K562 (cell line): ENCODE measurements at regions not wholly inside any gene's neighbourhood (a gene's known extent, or its start where the extent isn't known, plus 50 kb on each side); places are given as distances from the start of the nearest gene placed in this dataset.

Source experiments
- ATAC-seq: fragments of 200-7000 bp; cut with Tn5 transposase; 3 replicates; pipeline ENCODE4 v1.9.1; 2020; ENCODE audit warnings: moderate library complexity
- BruUV-seq: library from RNA; stranded (reverse); fragments of 400-500 nt; replicated peaks from 2 replicates; lab custom pipeline; 2021; lab: Mats Ljungman, UMichigan
- CTCF ChIA-PET: fragments of 300-600 bp; formaldehyde crosslinking; extraction: SDS; loops from one replicate; lab custom pipeline; 2021; ENCODE audit warnings: low intra/inter-chr PET ratio; lab: Yijun Ruan, JAX
- POLR2A ChIA-PET: fragments of 300-600, 350-650 bp; sonication (Branson Sonifier 250); formaldehyde crosslinking; extraction: SDS; loops from one replicate; lab custom pipeline; 2021; ENCODE audit warnings: antibody characterized with exemption, inconsistent platforms; lab: Yijun Ruan, JAX
- DNase-seq, 4 experiments: peaks; one replicate each; pipeline versions ENCODE4 v3.0.0 to v3.0.0-alpha.2; 2011 to 2018; ENCODE audit warnings: low spot score in 3 of 4, mixed read lengths in 3 of 4; ENCODE audit errors: extremely low read depth in 1 of 4
- FAIRE-seq: peaks from 2 replicates; lab custom pipeline; 2011; peaks lifted over from hg19 to GRCh38; lab: Jason Lieb, UNC
- H2AFZ ChIP-seq: 2 replicates; pipeline ENCODE4 v1.6.0; 2011; ENCODE audit warnings: low read depth, low read length, control low read depth, inconsistent platforms
- H3K27ac ChIP-seq: fragments of 200-600 bp; 3 replicates; pipeline ENCODE4 v1.8.0; 2011; ENCODE audit warnings: low read depth, mild to moderate bottlenecking, control low read depth, inconsistent platforms, low read length, moderate library complexity, mixed read lengths; ENCODE audit errors: extremely low read depth
- H3K27me3 ChIP-seq, 2 experiments: fragments of 300-600 bp in 1 of 2; 2 replicates in 1 of 2; 3 replicates in 1 of 2; pipeline versions ENCODE4 v1.6.0 to v1.8.0; 2011; ENCODE audit warnings: inconsistent platforms in 2 of 2, low read length in 2 of 2, mild to moderate bottlenecking in 1 of 2, mixed read lengths in 1 of 2, moderate library complexity in 1 of 2; ENCODE audit not compliant: control insufficient read depth in 2 of 2, insufficient read depth in 2 of 2
- H3K36me3 ChIP-seq: fragments of 300-600 bp; 3 replicates; pipeline ENCODE4 v1.8.0; 2011; ENCODE audit warnings: mild to moderate bottlenecking, low read length, inconsistent platforms; ENCODE audit not compliant: control insufficient read depth, insufficient read depth
- H3K4me1 ChIP-seq, 2 experiments: fragments of 200-600 bp in 1 of 2; replicated peaks in 1 of 2; 2 replicates in 1 of 2; 3 replicates in 1 of 2; pipeline versions ENCODE4 v1.5.1 to v1.8.0; 2011; ENCODE audit warnings: inconsistent platforms in 2 of 2, low read length in 2 of 2, mild to moderate bottlenecking in 1 of 2, mixed read lengths in 1 of 2, moderate library complexity in 1 of 2; ENCODE audit not compliant: control insufficient read depth in 2 of 2, insufficient read depth in 2 of 2
- H3K4me2 ChIP-seq: 2 replicates; pipeline ENCODE4 v1.6.1; 2011; ENCODE audit warnings: low read length, control low read depth, inconsistent platforms, mixed read lengths; ENCODE audit not compliant: insufficient read depth
- H3K4me3 ChIP-seq: fragments of 200-600 bp; sonication (generic), shearing (Covaris generic); 2 replicates; pipeline ENCODE4 v1.5.1; 2016; ENCODE audit warnings: control low read depth, inconsistent platforms
- H3K79me2 ChIP-seq: fragments of 200-600 bp; 3 replicates; pipeline ENCODE4 v1.8.0; 2011; ENCODE audit warnings: low read length, inconsistent platforms; ENCODE audit not compliant: control insufficient read depth, insufficient read depth
- H3K9ac ChIP-seq, 2 experiments: 2 replicates each; pipeline versions ENCODE4 v1.6.0 to v1.6.1; 2011; ENCODE audit warnings: low read depth in 2 of 2, low read length in 2 of 2, control low read depth in 1 of 2, inconsistent platforms in 1 of 2, mild to moderate bottlenecking in 1 of 2, mixed read lengths in 1 of 2; ENCODE audit not compliant: insufficient read depth in 1 of 2
- H3K9me1 ChIP-seq: one replicate; pipeline ENCODE4 v1.6.0; 2011; ENCODE audit warnings: inconsistent platforms, mild to moderate bottlenecking, low read length, moderate library complexity; ENCODE audit not compliant: control insufficient read depth, insufficient read depth
- H3K9me3 ChIP-seq: replicated peaks from 2 replicates; pipeline ENCODE4 v1.5.1; 2011; ENCODE audit warnings: low read depth, low read length, inconsistent platforms; ENCODE audit not compliant: control insufficient read depth, insufficient read depth
- H4K20me1 ChIP-seq: replicated peaks from 2 replicates; pipeline ENCODE4 v1.6.1; 2011; ENCODE audit warnings: low read length, inconsistent platforms, mixed read lengths; ENCODE audit not compliant: control insufficient read depth, insufficient read depth
- CBFA2T3 ChIP-seq: fragments of 450-650 bp; IDR thresholded peaks from 2 replicates; pipeline ENCODE4 v1.6.1; 2017
- CBX3 ChIP-seq, 2 experiments: IDR thresholded peaks; 1 replicate in 1 of 2; 2 replicates in 1 of 2; pipeline ENCODE4 v1.6.1; 2012; ENCODE audit warnings: inconsistent platforms in 2 of 2, low read length in 2 of 2, borderline replicate concordance in 1 of 2, control low read depth in 1 of 2
- CREB1 ChIP-seq, 2 experiments: sonication (generic) in 1 of 2; formaldehyde crosslinking in 1 of 2; IDR thresholded peaks; 2 replicates each; pipeline versions ENCODE4 v1.6.1 to v1.8.0; 2012 to 2022; ENCODE audit warnings: inconsistent platforms in 1 of 2, mild to moderate bottlenecking in 1 of 2, missing genetic modification reagents in 1 of 2, moderate library complexity in 1 of 2
- FOXM1 ChIP-seq, 2 experiments: fragments of 450-650 bp in 1 of 2; sonication (generic) in 1 of 2; formaldehyde crosslinking in 1 of 2; IDR thresholded peaks; 2 replicates each; pipeline versions ENCODE4 v1.6.1 to v1.9.0; 2017 to 2022; ENCODE audit warnings: low read depth in 2 of 2, mild to moderate bottlenecking in 2 of 2, missing genetic modification reagents in 1 of 2, moderate library complexity in 1 of 2
- HDAC2 ChIP-seq: fragments of 450-650 bp; IDR thresholded peaks from 2 replicates; pipeline ENCODE4 v1.6.1; 2016; ENCODE audit warnings: mild to moderate bottlenecking
- HMBOX1 ChIP-seq: sonication (generic); IDR thresholded peaks from 2 replicates; pipeline ENCODE4 v1.6.1; 2016
- KAT7 ChIP-seq: sonication (generic); formaldehyde crosslinking; IDR thresholded peaks from 2 replicates; pipeline ENCODE4 v1.8.0; 2022; ENCODE audit warnings: missing genetic modification reagents, mild to moderate bottlenecking, borderline replicate concordance
- KDM2B ChIP-seq: fragments of 250-450 bp; sonication (Bioruptor Pico); IDR thresholded peaks from 2 replicates; pipeline ENCODE4 v1.8.0; 2021; ENCODE audit warnings: mild to moderate bottlenecking, moderate library complexity
- NR2F6 ChIP-seq: fragments of 450-650 bp; formaldehyde crosslinking; IDR thresholded peaks from 2 replicates; pipeline ENCODE4 v1.4.0; 2020; ENCODE audit warnings: mild to moderate bottlenecking
- NR4A1 ChIP-seq, 2 experiments: fragments of 250-450 bp in 1 of 2; fragments of 450-650 bp in 1 of 2; sonication (Bioruptor Pico) in 1 of 2; IDR thresholded peaks; 2 replicates each; pipeline versions ENCODE4 v1.4.0 to v1.6.1; 2016 to 2020; ENCODE audit warnings: mild to moderate bottlenecking in 2 of 2, missing compliant biosample characterization in 1 of 2, missing genetic modification characterization in 1 of 2, moderate library complexity in 1 of 2
- POU5F1 ChIP-seq: fragments of 150-350 bp; IDR thresholded peaks from 2 replicates; pipeline ENCODE4 v1.6.1; 2014; ENCODE audit warnings: borderline replicate concordance, low read length, low read depth, mild to moderate bottlenecking; ENCODE audit not compliant: partially characterized antibody
- PRMT5 ChIP-seq: sonication (generic); formaldehyde crosslinking; IDR thresholded peaks from 2 replicates; pipeline ENCODE4 v1.5.0; 2020; ENCODE audit warnings: missing genetic modification reagents
- SRSF1 ChIP-seq: fragments of 200-400 bp; formaldehyde crosslinking; IDR thresholded peaks from 2 replicates; pipeline ENCODE4 v1.6.1; 2017; ENCODE audit warnings: mild to moderate bottlenecking, low read depth, low read length, moderate library complexity
- TOE1 ChIP-seq, 2 experiments: fragments of 450-650 bp in 1 of 2; sonication (generic) in 1 of 2; formaldehyde crosslinking in 1 of 2; IDR thresholded peaks; 2 replicates each; pipeline versions ENCODE4 v1.7.1 to v1.8.0; 2016 to 2022; ENCODE audit warnings: borderline replicate concordance in 2 of 2, mild to moderate bottlenecking in 2 of 2, antibody characterized with exemption in 1 of 2, inconsistent platforms in 1 of 2, low read depth in 1 of 2, missing genetic modification reagents in 1 of 2, moderate library complexity in 1 of 2
- XRCC4 ChIP-seq: IDR thresholded peaks from one replicate; pipeline ENCODE4 v1.6.1; 2011; ENCODE audit not compliant: insufficient read depth, insufficient read length; ENCODE audit errors: extremely low read depth
- ZFX ChIP-seq: sonication (generic); formaldehyde crosslinking; IDR thresholded peaks from 2 replicates; pipeline ENCODE4 v1.8.0; 2022; ENCODE audit warnings: mild to moderate bottlenecking, missing genetic modification reagents, moderate library complexity
- ZNF239 ChIP-seq: fragments of 250-450 bp; sonication (Bioruptor Pico); IDR thresholded peaks from 2 replicates; pipeline ENCODE4 v1.4.0; 2020; ENCODE audit warnings: mild to moderate bottlenecking
- ZNF253 ChIP-seq: fragments of 250-450 bp; sonication (Bioruptor Pico); conservative IDR thresholded peaks from 2 replicates; pipeline ENCODE4 v1.6.1; 2021; ENCODE audit warnings: mild to moderate bottlenecking
- ZNF408 ChIP-seq: fragments of 250-450 bp; sonication (Bioruptor Pico); IDR thresholded peaks from 2 replicates; pipeline ENCODE4 v1.4.0; 2020; ENCODE audit warnings: low read depth, mild to moderate bottlenecking, moderate library complexity
- ZNF431 ChIP-seq: sonication (generic); formaldehyde crosslinking; IDR thresholded peaks from 2 replicates; pipeline ENCODE4 v1.8.0; 2022; ENCODE audit warnings: mild to moderate bottlenecking, missing genetic modification reagents
- WGBS: fragments of 100-300 bp; shearing (Covaris generic); methylation state at CpG from one replicate; pipeline ENCODE4 v1.1.6; 2016; ENCODE audit warnings: low coverage, mixed read lengths; ENCODE audit not compliant: insufficient coverage; ENCODE audit errors: missing lambda C conversion rate; 5-methylcytosine and 5-hydroxymethylcytosine counted together
- in situ Hi-C: fragments of 300-500 bp; cut with MboI; formaldehyde crosslinking; loops from 4 replicates; pipeline ENCODE4 v1.15.0; 2018; ENCODE audit warnings: inconsistent platforms, mixed read lengths
- intact Hi-C: fragments of 100-400 bp; cut with micrococcal nuclease; formaldehyde crosslinking; loops from 2 replicates; pipeline ENCODE4 v1.14.2; 2022

DNA sequence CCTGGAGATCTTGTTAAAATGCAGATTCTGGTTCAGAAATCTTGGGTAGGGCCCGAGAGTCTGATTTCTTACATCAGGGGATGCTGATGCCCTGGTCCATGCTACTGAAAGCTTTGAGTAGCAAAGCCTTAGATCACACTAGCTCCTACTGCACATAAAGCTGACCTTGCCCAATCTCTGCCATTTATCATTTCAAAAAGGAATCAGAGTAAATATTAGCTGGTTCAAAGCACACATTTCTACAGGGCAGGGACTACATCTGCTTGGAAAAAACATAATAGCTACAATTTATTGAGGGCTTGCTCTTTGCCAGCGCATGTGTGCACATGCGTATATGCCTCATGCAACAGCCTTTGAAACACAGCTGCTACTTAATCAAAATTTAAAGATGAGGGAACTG is 440.4 kb upstream of the ARID1B start:
- no peaks in the 10 kb centered on the region for H3K4me1 ChIP-seq
- TF ChIP-seq CBX3 (IDR thresholded peaks at IDR 0.05; ENCODE audit: borderline replicate concordance in 1 of 2, low read length in 2 of 2) (no peak), SRSF1 (no peak), ZNF408 (no peak), KAT7 (CRISPR knock-in tag) (no peak), POU5F1 (no peak), HDAC2 (no peak), NR4A1 (CRISPR knock-in tag; IDR thresholded peaks at IDR 0.05) (no peak), NR4A1 (tag; IDR thresholded peaks at IDR 0.05) (no peak), NR2F6 (no peak), ZNF431 (CRISPR knock-in tag) (no peak), KDM2B (CRISPR knock-in tag) (no peak), XRCC4 (no peak), HMBOX1 (no peak), CBFA2T3 (no peak), CREB1 (IDR thresholded peaks at IDR 0.05) (no peak), CREB1 (CRISPR knock-in tag; IDR thresholded peaks at IDR 0.05) (no peak), ZNF239 (no peak), ZNF253 (CRISPR knock-in tag) (no peak), FOXM1 (IDR thresholded peaks at IDR 0.05; ENCODE audit: low read depth) (no peak), FOXM1 (CRISPR knock-in tag; IDR thresholded peaks at IDR 0.05; ENCODE audit: low read depth) (no peak), TOE1 (IDR thresholded peaks at IDR 0.05; ENCODE audit: borderline replicate concordance) (no peak), TOE1 (CRISPR knock-in tag; IDR thresholded peaks at IDR 0.05; ENCODE audit: borderline replicate concordance, low read depth) (no peak), PRMT5 (no peak), ZFX (no peak)
- H2AFZ ChIP-seq: no peak overlapping the region
- no peaks in the 10 kb centered on the region for H3K9me1 ChIP-seq
- in situ Hi-C loops (no loop called here), intact Hi-C loops (no loop called here)
- H3K9ac ChIP-seq: no peak overlapping the region
- no peaks in the 10 kb centered on the region for H3K27me3 ChIP-seq
- CTCF ChIA-PET: no interaction called here
- no peaks in the 10 kb centered on the region; the same call in 1 of the 2 replicates for H4K20me1 ChIP-seq
- POLR2A ChIA-PET: interaction anchor here (0.7 kb wide), 1 partner anchor 485 kb away, joined by 3 read pairs; no protein-coding TSS in a partner anchor
- no TSS peak for BruUV-seq
- H3K4me2 ChIP-seq: no peak overlapping the region
- no peak for DNase-seq
- H3K4me3 ChIP-seq: no peak overlapping the region
- no peaks in the 10 kb centered on the region for H3K79me2 ChIP-seq
- no peaks in the 10 kb centered on the region for H3K36me3 ChIP-seq
- H3K9me3 ChIP-seq: no peaks in the 10 kb centered on the region
- ATAC-seq: no peak
- no peak for FAIRE-seq
- WGBS: 2% methylated on average over 3 of the region's 3 CpGs
- no peak overlapping the region for H3K27ac ChIP-seq
